ENCODE measurements at regions not wholly inside any gene's neighbourhood (a gene's known extent, or its start where the extent isn't known, plus 50 kb on each side); places are given as distances from the start of the nearest gene placed in this dataset.

GRCh38 chr3:117463276-117464115, 753.9 kb downstream of the TUSC7 start:
- no peak for DNase-seq (ENCODE audit: low spot score)

GRCh38 chr3:117471831-117472230, 762.3 kb downstream of the TUSC7 start:
- no peak for DNase-seq (ENCODE audit: low spot score)

- DNase-seq (ENCODE audit: low spot score), result no peak
These were observed 764.5 kb downstream of the TUSC7 start for GRCh38 chr3:117473981-117474538.

GRCh38 chr3:117476572-117476971, 767.0 kb downstream of the TUSC7 start:
- DNase-seq (ENCODE audit: low spot score), result no peak

GRCh38 chr3:117477214-117477755, 767.7 kb downstream of the TUSC7 start:
- DNase-seq (ENCODE audit: low spot score), result no peak

- no peak for DNase-seq (ENCODE audit: low spot score)
These were observed 769.5 kb downstream of the TUSC7 start for GRCh38 chr3:117479095-117479494.

GRCh38 chr3:117480525-117480924, 770.9 kb downstream of the TUSC7 start:
- no peak for DNase-seq (ENCODE audit: low spot score)

GRCh38 chr3:117480972-117481371, 771.4 kb downstream of the TUSC7 start:
- DNase-seq (ENCODE audit: low spot score), result no peak

GRCh38 chr3:117483839-117484238, 774.3 kb downstream of the TUSC7 start:
- no peak for DNase-seq (ENCODE audit: low spot score)

- DNase-seq (ENCODE audit: low spot score), result no peak
These were observed 776.3 kb downstream of the TUSC7 start for GRCh38 chr3:117485841-117486240.

GRCh38 chr3:117486719-117487716, 777.4 kb downstream of the TUSC7 start:
- no peak for DNase-seq (ENCODE audit: low spot score)

GRCh38 chr3:117488983-117489382, 779.4 kb downstream of the TUSC7 start:
- no peak for DNase-seq (ENCODE audit: low spot score)

GRCh38 chr3:117489663-117490079, 780.1 kb downstream of the TUSC7 start:
- DNase-seq (ENCODE audit: low spot score), result no peak

- DNase-seq (ENCODE audit: low spot score), result no peak
These were observed 781.1 kb downstream of the TUSC7 start for GRCh38 chr3:117490716-117491115.

GRCh38 chr3:117495620-117496019, 786.0 kb downstream of the TUSC7 start:
- no peak for DNase-seq (ENCODE audit: low spot score)

- no peak for DNase-seq (ENCODE audit: low spot score)
These were observed 789.8 kb downstream of the TUSC7 start for GRCh38 chr3:117499189-117499870.

GRCh38 chr3:117507958-117508357, 798.4 kb downstream of the TUSC7 start:
- no peak for DNase-seq (ENCODE audit: low spot score)

GRCh38 chr3:117509858-117510257, 800.3 kb downstream of the TUSC7 start:
- no peak for DNase-seq (ENCODE audit: low spot score)

- no peak for DNase-seq (ENCODE audit: low spot score)
These were observed 800.8 kb downstream of the TUSC7 start for GRCh38 chr3:117510396-117510795.

- no peak for DNase-seq (ENCODE audit: low spot score)
These were observed 803.4 kb downstream of the TUSC7 start for GRCh38 chr3:117512975-117513374.

GRCh38 chr3:117515309-117515708, 805.7 kb downstream of the TUSC7 start:
- DNase-seq (ENCODE audit: low spot score), result no peak
